Upper lobe of left lung (tissue), 4 donors: ENCODE measurements at regions not wholly inside any gene's neighbourhood (a gene's known extent, or its start where the extent isn't known, plus 50 kb on each side); places are given as distances from the start of the nearest gene placed in this dataset.

ENCODE experiments used
- EP300 ChIP-seq, 4 donors: sonication (generic); formaldehyde crosslinking; IDR thresholded peaks; one replicate each; pipeline ENCODE4 v1.5.1; 2017; ENCODE audit warnings: antibody characterized with exemption in 4 of 4, control low read depth in 2 of 4
- POLR2A ChIP-seq, 4 donors: fragments of 450-650 bp; IDR thresholded peaks; one replicate each; pipeline ENCODE4 v1.5.1; 2016 to 2017; ENCODE audit warnings: antibody characterized with exemption in 4 of 4, mild to moderate bottlenecking in 2 of 4
- POLR2AphosphoS5 ChIP-seq, 2 donors: sonication (generic); formaldehyde crosslinking; IDR thresholded peaks; one replicate each; pipeline ENCODE4 v1.5.1; 2017; ENCODE audit warnings: antibody characterized with exemption in 2 of 2
- TF ChIP-seq, protein P1 (sequence below), 6 experiments: fragments of 450-650 bp in 4 of 6; fragments of 200-600 bp in 2 of 6; sonication (generic) in 2 of 6; IDR thresholded peaks; one replicate each; pipeline ENCODE4 v1.5.1; 2016 to 2019; ENCODE audit warnings: antibody characterized with exemption in 6 of 6

DNA sequence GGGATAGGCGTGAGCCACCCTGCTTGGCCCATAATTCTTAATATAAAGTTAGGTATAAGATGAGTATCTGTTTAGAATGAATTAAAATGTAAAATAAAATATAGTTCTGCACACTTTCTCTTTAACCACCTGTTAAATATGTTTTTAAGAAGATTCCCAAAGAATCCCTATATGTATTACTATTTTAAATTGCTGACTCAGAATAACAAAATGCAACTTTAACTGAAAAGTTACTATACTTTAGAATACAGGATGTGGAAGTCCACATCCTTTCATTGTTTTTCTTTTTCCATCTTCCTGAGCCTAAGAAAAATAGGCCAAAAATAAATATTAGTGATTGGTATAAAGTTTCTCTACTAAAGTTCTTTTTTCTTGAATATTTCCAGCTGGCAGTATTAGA lies 325.6 kb upstream of the EYS start:
- TF ChIP-seq, protein P1, sequence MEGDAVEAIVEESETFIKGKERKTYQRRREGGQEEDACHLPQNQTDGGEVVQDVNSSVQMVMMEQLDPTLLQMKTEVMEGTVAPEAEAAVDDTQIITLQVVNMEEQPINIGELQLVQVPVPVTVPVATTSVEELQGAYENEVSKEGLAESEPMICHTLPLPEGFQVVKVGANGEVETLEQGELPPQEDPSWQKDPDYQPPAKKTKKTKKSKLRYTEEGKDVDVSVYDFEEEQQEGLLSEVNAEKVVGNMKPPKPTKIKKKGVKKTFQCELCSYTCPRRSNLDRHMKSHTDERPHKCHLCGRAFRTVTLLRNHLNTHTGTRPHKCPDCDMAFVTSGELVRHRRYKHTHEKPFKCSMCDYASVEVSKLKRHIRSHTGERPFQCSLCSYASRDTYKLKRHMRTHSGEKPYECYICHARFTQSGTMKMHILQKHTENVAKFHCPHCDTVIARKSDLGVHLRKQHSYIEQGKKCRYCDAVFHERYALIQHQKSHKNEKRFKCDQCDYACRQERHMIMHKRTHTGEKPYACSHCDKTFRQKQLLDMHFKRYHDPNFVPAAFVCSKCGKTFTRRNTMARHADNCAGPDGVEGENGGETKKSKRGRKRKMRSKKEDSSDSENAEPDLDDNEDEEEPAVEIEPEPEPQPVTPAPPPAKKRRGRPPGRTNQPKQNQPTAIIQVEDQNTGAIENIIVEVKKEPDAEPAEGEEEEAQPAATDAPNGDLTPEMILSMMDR (IDR thresholded peaks at IDR 0.05) = no peak
- no peak for TF ChIP-seq POLR2A (IDR thresholded peaks at IDR 0.05)
- TF ChIP-seq POLR2AphosphoS5 (IDR thresholded peaks at IDR 0.05) = no peak
- TF ChIP-seq EP300 (IDR thresholded peaks at IDR 0.05) = no peak
